MM.1S (cell line): ENCODE measurements at regions not wholly inside any gene's neighbourhood (a gene's known extent, or its start where the extent isn't known, plus 50 kb on each side); places are given as distances from the start of the nearest gene placed in this dataset.

Experiments used
- DNase-seq: peaks from one replicate; pipeline ENCODE4 v3.0.0-alpha.2; 2015
- H2AFZ ChIP-seq: fragments of 300-600 bp; sonication (generic); 2 replicates; pipeline ENCODE4 v1.6.0; 2016; ENCODE audit warnings: antibody characterized with exemption, low read length
- H3F3A ChIP-seq: fragments of 300-600 bp; sonication (generic); 2 replicates; pipeline ENCODE4 v1.6.1; 2016; ENCODE audit warnings: mild to moderate bottlenecking, antibody characterized with exemption, low read length, moderate library complexity, mixed read lengths; ENCODE audit not compliant: insufficient read depth
- H3K27ac ChIP-seq: fragments of 300-600 bp; sonication (generic); 2 replicates; pipeline ENCODE4 v1.5.1; 2016; ENCODE audit warnings: mild to moderate bottlenecking, low read length
- H3K27me3 ChIP-seq: fragments of 300-600 bp; sonication (generic); replicated peaks from 2 replicates; pipeline ENCODE4 v1.6.0; 2016; ENCODE audit warnings: low read length; ENCODE audit not compliant: insufficient read depth
- H3K36me3 ChIP-seq: fragments of 300-600 bp; sonication (generic); replicated peaks from 2 replicates; pipeline ENCODE4 v1.6.1; 2016; ENCODE audit warnings: mild to moderate bottlenecking, low read length, mixed read lengths; ENCODE audit not compliant: insufficient read depth
- H3K4me1 ChIP-seq: fragments of 300-600 bp; sonication (generic); 2 replicates; pipeline ENCODE4 v1.6.1; 2016; ENCODE audit warnings: low read length, mixed read lengths
- H3K4me2 ChIP-seq: fragments of 300-600 bp; sonication (generic); 2 replicates; pipeline ENCODE4 v1.6.0; 2016; ENCODE audit warnings: low read depth, low read length
- H3K4me3 ChIP-seq: fragments of 300-600 bp; sonication (generic); 2 replicates; pipeline ENCODE4 v1.5.1; 2016; ENCODE audit warnings: low read length, mixed read lengths
- H3K79me2 ChIP-seq: fragments of 300-600 bp; sonication (generic); 2 replicates; pipeline ENCODE4 v1.6.1; 2016; ENCODE audit warnings: mixed run types, low read length, mixed read lengths
- H3K9ac ChIP-seq: fragments of 300-600 bp; sonication (generic); 2 replicates; pipeline ENCODE4 v1.6.1; 2016; ENCODE audit warnings: low read length, mixed read lengths
- H3K9me2 ChIP-seq: fragments of 300-600 bp; sonication (generic); replicated peaks from 2 replicates; pipeline ENCODE4 v1.6.1; 2016; ENCODE audit warnings: mild to moderate bottlenecking, low read length, mixed read lengths; ENCODE audit not compliant: insufficient read depth
- H3K9me3 ChIP-seq: fragments of 300-600 bp; sonication (generic); replicated peaks from 2 replicates; pipeline ENCODE4 v1.6.1; 2016; ENCODE audit warnings: mild to moderate bottlenecking, low read length, mixed read lengths; ENCODE audit not compliant: insufficient read depth
- H4K20me1 ChIP-seq: fragments of 300-600 bp; sonication (generic); 2 replicates; pipeline ENCODE4 v1.6.1; 2016; ENCODE audit warnings: mild to moderate bottlenecking, low read length, moderate library complexity, mixed read lengths; ENCODE audit not compliant: insufficient read depth
- EZH2 ChIP-seq: fragments of 300-600 bp; sonication (generic); optimal IDR thresholded peaks from 2 replicates; pipeline ENCODE3; 2017; ENCODE audit warnings: low read depth, mild to moderate bottlenecking, antibody characterized with exemption, low read length, mixed read lengths
- EZH2phosphoT487 ChIP-seq: fragments of 300-600 bp; sonication (generic); IDR thresholded peaks from 2 replicates; pipeline ENCODE4 v1.6.1; 2018; ENCODE audit warnings: antibody characterized with exemption, low read length
- TF ChIP-seq, protein P1 (sequence below): fragments of 300-600 bp; sonication (generic); IDR thresholded peaks from 2 replicates; pipeline ENCODE4 v1.5.1; 2016; ENCODE audit warnings: antibody characterized with exemption, low read length, mixed read lengths

DNA sequence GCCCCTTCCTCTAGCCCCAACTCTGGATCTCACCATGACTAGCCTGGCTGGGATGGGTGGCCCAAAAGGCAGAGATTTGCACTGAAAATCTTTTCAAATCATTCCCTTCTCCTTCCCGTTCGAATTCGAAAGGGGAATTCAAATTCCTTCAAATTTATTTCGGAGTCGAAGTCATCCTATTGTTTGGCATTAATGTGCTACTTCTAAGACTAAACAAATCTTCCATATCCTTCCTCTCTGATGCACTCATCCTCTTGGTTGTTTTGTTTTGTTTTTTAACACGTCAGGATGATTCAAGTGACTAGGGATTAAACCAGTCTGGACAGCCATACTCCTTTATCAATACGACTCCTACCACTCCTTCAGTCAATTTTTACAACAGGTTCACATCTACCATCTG lies 95.5 kb upstream of the SGIP1 start:
- Histone ChIP-seq H3K27ac (peak overlapping the region; percentile 28; the same call in 1 of the 2 replicates), H3K4me3 (no peak overlapping the region), H3K9ac (no peak overlapping the region), H2AFZ (peak overlapping the region; percentile 14; the same call in 1 of the 2 replicates), H3K9me2 (no peaks in the 10 kb centered on the region), H3K36me3 (no peaks in the 10 kb centered on the region), H3K4me2 (peak overlapping the region; percentile 41; the same call in 1 of the 2 replicates), H3K79me2 (no peaks in the 10 kb centered on the region), H4K20me1 (no peaks in the 10 kb centered on the region), H3K4me1 (peaks cover 45% of the 10 kb centered on the region), H3K9me3 (no peaks in the 10 kb centered on the region), H3K27me3 (no peaks in the 10 kb centered on the region), H3F3A (no peaks in the 10 kb centered on the region)
- TF ChIP-seq EZH2 = no peak
- TF ChIP-seq, protein P1, sequence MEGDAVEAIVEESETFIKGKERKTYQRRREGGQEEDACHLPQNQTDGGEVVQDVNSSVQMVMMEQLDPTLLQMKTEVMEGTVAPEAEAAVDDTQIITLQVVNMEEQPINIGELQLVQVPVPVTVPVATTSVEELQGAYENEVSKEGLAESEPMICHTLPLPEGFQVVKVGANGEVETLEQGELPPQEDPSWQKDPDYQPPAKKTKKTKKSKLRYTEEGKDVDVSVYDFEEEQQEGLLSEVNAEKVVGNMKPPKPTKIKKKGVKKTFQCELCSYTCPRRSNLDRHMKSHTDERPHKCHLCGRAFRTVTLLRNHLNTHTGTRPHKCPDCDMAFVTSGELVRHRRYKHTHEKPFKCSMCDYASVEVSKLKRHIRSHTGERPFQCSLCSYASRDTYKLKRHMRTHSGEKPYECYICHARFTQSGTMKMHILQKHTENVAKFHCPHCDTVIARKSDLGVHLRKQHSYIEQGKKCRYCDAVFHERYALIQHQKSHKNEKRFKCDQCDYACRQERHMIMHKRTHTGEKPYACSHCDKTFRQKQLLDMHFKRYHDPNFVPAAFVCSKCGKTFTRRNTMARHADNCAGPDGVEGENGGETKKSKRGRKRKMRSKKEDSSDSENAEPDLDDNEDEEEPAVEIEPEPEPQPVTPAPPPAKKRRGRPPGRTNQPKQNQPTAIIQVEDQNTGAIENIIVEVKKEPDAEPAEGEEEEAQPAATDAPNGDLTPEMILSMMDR = no peak
- TF ChIP-seq EZH2phosphoT487 = no peak
- DNase-seq = no peak

DNA sequence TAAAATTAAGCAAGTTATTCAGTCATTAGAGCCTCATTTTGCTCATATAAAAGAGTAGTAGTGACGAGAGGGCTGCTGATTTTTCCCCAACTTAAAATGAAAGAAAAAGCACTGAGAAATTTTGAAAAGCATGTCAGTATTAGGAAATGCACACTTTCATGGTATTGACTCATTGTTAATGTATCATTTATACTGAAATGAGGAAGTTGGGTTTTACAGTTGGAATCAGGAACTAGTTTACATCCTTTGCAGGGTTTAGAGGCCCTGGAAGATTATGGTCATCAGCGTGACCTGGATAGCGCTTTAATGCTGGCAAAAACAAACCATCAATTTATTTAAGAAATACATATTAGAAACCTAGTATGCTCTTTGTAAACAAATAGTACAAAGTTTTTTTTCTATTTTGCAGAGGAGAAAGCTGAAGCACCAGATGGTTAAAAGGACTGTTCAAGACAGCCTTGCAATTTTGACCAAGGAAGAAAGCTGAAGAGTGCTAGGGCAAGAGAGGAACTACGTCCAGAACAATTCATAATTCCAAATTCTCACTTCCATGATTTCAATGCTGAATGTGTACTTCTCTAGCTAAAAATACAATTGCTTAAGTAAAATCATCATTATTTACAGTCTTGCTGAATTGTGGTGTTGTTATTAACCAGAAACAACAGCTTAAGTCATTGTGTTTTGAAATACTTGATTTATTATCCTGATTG lies 94.8 kb upstream of the SGIP1 start:
- DNase-seq = peak; percentile 21
- H4K20me1 ChIP-seq = no peaks in the 10 kb centered on the region
- H2AFZ ChIP-seq = peak overlapping the region; percentile 14
- no peaks in the 10 kb centered on the region for H3F3A ChIP-seq
- H3K4me2 ChIP-seq = peak overlapping the region; percentile 41
- peaks cover 40% of the 10 kb centered on the region for H3K4me1 ChIP-seq
- TF ChIP-seq EZH2phosphoT487 = no peak
- no peak for TF ChIP-seq EZH2
- TF ChIP-seq, protein P1 = no peak
- no peaks in the 10 kb centered on the region for H3K27me3 ChIP-seq
- H3K79me2 ChIP-seq = no peaks in the 10 kb centered on the region
- peak overlapping the region; percentile 28; the same call in 1 of the 2 replicates for H3K27ac ChIP-seq
- no peaks in the 10 kb centered on the region for H3K9me3 ChIP-seq
- no peak overlapping the region; the same call in 1 of the 2 replicates for H3K9ac ChIP-seq
- H3K36me3 ChIP-seq = no peaks in the 10 kb centered on the region
- peak overlapping the region; percentile 14; the same call in 1 of the 2 replicates for H3K4me3 ChIP-seq
- no peaks in the 10 kb centered on the region for H3K9me2 ChIP-seq

- Histone ChIP-seq H3K79me2 (no peaks in the 10 kb centered on the region), H3K9me2 (no peaks in the 10 kb centered on the region), H3K36me3 (no peaks in the 10 kb centered on the region), H3K27me3 (no peaks in the 10 kb centered on the region), H4K20me1 (no peaks in the 10 kb centered on the region), H3K4me2 (no peak overlapping the region), H3K9me3 (no peaks in the 10 kb centered on the region), H2AFZ (no peak overlapping the region), H3K9ac (no peak overlapping the region), H3K4me1 (peaks cover 37% of the 10 kb centered on the region), H3F3A (peaks cover 12% of the 10 kb centered on the region), H3K4me3 (no peak overlapping the region), H3K27ac (no peak overlapping the region)
- DNase-seq = no peak
- TF ChIP-seq EZH2 = no peak
- TF ChIP-seq, protein P1 = peak; percentile 16; the same call in 1 of the 2 replicates
Observed at GRCh38 chr1:66443793-66444192, 90.2 kb upstream of the SGIP1 start.
